ENCODE measurements at regions not wholly inside any gene's neighbourhood (a gene's known extent, or its start where the extent isn't known, plus 50 kb on each side); places are given as distances from the start of the nearest gene placed in this dataset.

DNA sequence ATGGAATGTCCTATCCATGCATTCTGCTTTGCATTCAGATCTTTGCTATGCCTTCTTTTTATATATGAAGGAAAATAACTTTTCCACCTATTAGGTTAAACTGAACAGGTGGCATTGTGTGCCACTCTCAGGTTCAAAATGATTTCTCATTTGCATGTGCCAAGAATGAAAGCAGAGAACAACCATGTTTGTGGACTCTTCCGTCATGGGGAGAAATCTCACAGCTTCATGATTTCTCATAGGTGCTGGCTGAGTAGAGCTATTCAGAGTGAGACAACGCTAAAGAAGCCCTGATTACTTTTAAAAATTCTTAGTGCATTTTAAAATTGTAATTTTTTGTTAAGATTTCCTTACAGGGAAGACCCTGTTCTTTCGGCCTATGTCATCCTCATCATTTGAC is 472.1 kb downstream of the RASEF start:
- TF ChIP-seq YY1 (IDR thresholded peaks at IDR 0.05; ENCODE audit: low read depth) (no peak), TEAD4 (IDR thresholded peaks at IDR 0.05) (no peak), FOXM1 (IDR thresholded peaks at IDR 0.05; ENCODE audit: borderline replicate concordance, low read depth) (no peak), USF1 (IDR thresholded peaks at IDR 0.05) (no peak), ZBTB7A (IDR thresholded peaks at IDR 0.05; ENCODE audit: low read depth) (no peak), TAF1 (IDR thresholded peaks at IDR 0.05; ENCODE audit: low read depth) (no peak)

GRCh38 chr9:82593501-82593900 is 469.4 kb downstream of the RASEF start:
- TF ChIP-seq CREB1 (IDR thresholded peaks at IDR 0.05; ENCODE audit: low read depth), result no peak
- TF ChIP-seq USF1 (IDR thresholded peaks at IDR 0.05), result no peak
- no peak for TF ChIP-seq TEAD4 (IDR thresholded peaks at IDR 0.05)
- no peak for TF ChIP-seq EP300 (IDR thresholded peaks at IDR 0.05; ENCODE audit: borderline replicate concordance)

GRCh38 chr9:82597241-82598203 is 465.4 kb downstream of the RASEF start:
- TF ChIP-seq ZBTB7A (IDR thresholded peaks at IDR 0.05; ENCODE audit: low read depth) (no peak), TCF12 (IDR thresholded peaks at IDR 0.05; ENCODE audit: low read depth) (no peak), EGR1 (IDR thresholded peaks at IDR 0.05) (no peak), MAX (IDR thresholded peaks at IDR 0.05) (no peak), CREB1 (IDR thresholded peaks at IDR 0.05; ENCODE audit: low read depth) (no peak), TEAD4 (IDR thresholded peaks at IDR 0.05) (no peak), EP300 (IDR thresholded peaks at IDR 0.05; ENCODE audit: borderline replicate concordance) (no peak), USF1 (IDR thresholded peaks at IDR 0.05) (no peak), CEBPB (IDR thresholded peaks at IDR 0.05) (no peak), TAF1 (IDR thresholded peaks at IDR 0.05; ENCODE audit: low read depth) (no peak), YY1 (IDR thresholded peaks at IDR 0.05; ENCODE audit: low read depth) (no peak), REST (IDR thresholded peaks at IDR 0.05; ENCODE audit: low read depth) (no peak), RAD21 (IDR thresholded peaks at IDR 0.05; ENCODE audit: low read depth) (no peak), FOXM1 (IDR thresholded peaks at IDR 0.05; ENCODE audit: borderline replicate concordance, low read depth) (no peak), NFIC (IDR thresholded peaks at IDR 0.05) (no peak)

- TF ChIP-seq MAX (IDR thresholded peaks at IDR 0.05), result no peak
- no peak for TF ChIP-seq CEBPB (IDR thresholded peaks at IDR 0.05)
- no peak for TF ChIP-seq REST (IDR thresholded peaks at IDR 0.05; ENCODE audit: low read depth)
- no peak for TF ChIP-seq CREB1 (IDR thresholded peaks at IDR 0.05; ENCODE audit: low read depth)
- no peak for TF ChIP-seq USF1 (IDR thresholded peaks at IDR 0.05)
- no peak for TF ChIP-seq NFIC (IDR thresholded peaks at IDR 0.05)
- TF ChIP-seq YY1 (IDR thresholded peaks at IDR 0.05; ENCODE audit: low read depth), result no peak
- TF ChIP-seq RAD21 (IDR thresholded peaks at IDR 0.05; ENCODE audit: low read depth), result no peak
- no peak for TF ChIP-seq TEAD4 (IDR thresholded peaks at IDR 0.05)
- no peak for TF ChIP-seq ZBTB7A (IDR thresholded peaks at IDR 0.05; ENCODE audit: low read depth)
- no peak for TF ChIP-seq EP300 (IDR thresholded peaks at IDR 0.05; ENCODE audit: borderline replicate concordance)
Observed at GRCh38 chr9:82598241-82599039, 464.5 kb downstream of the RASEF start.

Measured in Ishikawa (cell line).